Activated CD4-positive, CD25-positive, alpha-beta regulatory T cell treated with anti-CD3 and anti-CD28 coated beads, Interleukin-2, amount 50 U/mL, for 24 hours (primary cell): ENCODE measurements at regions not wholly inside any gene's neighbourhood (a gene's known extent, or its start where the extent isn't known, plus 50 kb on each side); places are given as distances from the start of the nearest gene placed in this dataset.

Source experiments
- ATAC-seq, 2 donors: fragments of 150-1000 bp; cut with Tn5 transposase; one replicate each; pipeline ENCODE4 v1.10.0; 2021; ENCODE audit warnings: mild to moderate bottlenecking in 1 of 2, moderate library complexity in 1 of 2

DNA sequence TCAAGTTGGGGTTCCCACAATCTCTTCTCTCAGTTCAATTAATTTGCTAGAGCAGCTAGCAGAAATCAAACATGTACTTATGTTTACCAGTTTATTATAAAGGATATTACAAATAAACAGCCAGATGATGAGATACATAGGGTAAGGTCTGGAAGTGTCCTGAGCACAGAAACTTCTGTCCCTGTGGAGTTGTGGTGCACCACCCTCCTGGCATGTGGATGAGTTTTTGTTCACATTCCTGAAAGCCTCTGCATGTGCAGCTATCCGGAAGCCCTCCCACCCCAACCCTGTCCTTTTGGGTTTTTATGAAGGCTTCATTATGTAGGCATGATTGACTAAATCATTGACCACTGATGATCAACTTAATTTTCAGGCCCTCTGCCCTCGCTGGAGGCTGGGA, 791.2 kb upstream of the ZNF608 start:
- no peak for ATAC-seq

DNA sequence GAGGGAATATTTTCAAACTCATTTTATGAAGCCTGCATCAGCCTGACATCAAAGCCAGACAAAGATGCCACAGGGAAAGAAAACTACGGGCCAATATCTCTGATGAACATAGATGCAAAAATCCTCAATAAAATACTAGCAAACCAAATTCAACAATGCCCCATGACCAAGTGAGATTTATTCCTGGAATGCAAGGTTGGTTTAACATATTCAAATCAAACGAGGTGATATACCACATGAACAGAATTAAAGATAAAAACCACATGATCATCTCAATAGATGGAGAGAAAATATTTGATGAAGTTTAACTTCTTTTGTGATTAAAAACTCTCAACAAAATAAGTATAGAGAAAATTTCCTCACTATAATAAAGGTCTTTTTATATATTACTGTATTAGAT, 792.0 kb upstream of the ZNF608 start:
- no peak for ATAC-seq

DNA sequence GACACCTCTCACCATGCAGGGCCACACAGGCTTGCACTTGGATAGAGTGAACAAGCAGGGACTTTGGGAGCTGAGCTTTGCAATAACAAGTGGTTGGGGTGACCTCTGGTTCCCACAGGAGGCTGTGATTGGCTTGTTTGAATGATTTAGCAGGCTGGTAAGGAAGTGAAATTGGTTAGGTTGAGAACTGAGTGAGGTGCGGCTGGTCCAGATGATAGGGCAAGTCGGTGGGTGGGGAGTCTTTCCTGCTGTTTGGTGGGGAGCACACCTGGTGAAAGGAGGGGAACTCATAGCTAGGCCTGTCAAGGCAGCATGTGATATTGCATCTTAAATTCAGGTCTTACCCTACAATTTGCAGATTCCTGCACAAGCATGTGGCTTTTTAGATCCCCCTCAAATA, 794.6 kb upstream of the ZNF608 start:
- no peak for ATAC-seq

DNA sequence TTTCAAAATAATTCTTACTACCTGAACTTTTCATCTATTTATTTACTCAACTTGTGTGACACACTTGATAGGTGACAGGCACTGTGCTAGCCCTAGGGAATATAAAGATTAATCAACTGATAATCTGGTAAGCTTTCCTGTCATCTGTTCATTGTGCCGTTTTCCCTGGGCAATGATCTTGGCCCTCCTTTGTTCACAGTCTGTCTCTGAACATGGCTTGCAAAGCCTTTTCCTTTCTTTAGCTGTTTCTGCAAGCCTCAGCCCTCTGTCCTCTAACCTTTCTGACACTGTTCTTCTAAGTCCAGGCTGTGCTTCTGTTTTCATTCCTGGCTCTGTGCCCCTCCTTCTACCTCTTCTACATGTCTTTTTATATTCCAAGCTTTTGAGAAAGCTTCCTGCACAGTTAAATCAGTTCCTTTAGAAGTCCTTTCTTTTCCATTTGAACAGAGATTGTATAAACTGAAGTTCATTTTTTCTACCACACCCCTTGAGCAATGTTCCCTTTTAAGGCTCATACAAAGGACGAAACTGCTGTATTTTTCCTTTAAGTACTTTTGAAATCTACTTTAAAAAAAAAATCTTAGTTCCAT, 803.0 kb upstream of the ZNF608 start:
- ATAC-seq, result no peak

DNA sequence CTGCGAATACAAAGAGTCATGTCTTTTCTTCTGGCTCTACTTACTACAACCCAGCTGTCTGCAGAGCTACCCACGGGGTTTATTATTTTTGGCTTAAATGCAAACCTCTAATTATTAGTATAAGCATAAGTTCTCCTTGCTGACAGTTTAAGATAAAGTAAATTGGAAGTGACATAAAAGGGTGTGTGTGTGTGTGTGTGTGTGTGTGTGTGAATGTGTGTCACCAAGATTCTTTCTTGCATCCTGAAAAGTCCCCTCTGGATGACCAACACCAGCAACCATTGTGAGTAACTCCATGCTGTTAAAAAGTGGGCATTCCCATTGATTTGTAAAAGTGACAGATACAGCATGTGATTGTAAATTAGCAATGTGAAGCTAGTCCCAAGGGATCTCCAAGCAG, 803.8 kb upstream of the ZNF608 start:
- no peak for ATAC-seq

DNA sequence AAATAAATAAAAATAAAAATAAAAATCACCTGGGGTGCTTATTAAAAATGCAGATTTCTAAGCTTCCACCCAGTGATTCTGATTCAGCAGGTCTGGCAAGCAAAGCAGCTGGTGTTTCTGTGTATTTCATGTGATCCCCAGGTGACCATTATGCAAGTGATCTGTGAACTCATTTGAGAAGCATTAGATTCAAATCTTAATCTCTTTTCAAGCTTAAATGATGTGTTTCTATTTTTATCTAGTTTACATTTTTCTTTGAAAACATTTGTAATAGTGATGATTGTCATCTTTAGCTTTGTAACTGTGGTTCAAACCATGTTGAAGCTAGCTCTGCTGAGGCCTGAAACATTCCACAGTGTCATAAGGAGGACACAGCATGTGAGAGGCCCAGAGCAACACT, 804.8 kb upstream of the ZNF608 start:
- ATAC-seq, result no peak

DNA sequence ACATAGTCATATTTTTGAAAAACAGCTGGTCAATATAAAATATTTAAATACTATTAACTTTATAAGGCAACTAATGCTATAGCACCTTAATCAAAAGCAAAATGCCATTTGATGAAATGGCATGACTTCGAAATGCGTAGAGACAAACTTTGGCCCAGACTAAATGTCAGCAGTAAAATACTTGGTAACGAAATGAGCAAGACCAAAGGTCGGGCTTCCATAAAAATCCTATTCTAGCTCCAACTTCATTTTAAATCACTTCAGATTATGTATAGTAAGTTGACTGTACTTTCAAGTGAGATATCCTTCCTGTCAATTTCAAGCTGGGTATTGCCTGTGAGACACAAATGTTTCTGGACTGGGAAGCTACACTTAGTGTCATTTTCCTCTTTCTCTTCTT, 805.4 kb upstream of the ZNF608 start:
- ATAC-seq, result no peak

DNA sequence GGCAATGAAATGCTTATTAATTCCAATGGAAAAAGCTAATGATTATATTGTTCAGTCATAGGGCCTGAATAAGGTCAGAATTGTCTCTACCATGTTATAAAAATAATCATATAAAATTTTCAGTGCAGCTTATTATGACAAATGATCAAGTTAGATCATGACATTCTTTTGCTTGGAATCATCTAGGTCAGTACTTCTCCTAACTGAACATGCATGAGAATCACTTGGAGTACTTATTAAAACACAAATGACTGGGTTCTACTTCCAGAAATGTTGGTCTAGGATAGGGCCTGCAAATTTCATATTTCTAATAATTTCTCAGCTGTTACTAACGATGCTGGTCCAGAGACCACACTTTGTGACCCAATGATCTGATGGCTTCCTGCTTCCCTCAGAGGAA, 806.0 kb upstream of the ZNF608 start:
- no peak for ATAC-seq

DNA sequence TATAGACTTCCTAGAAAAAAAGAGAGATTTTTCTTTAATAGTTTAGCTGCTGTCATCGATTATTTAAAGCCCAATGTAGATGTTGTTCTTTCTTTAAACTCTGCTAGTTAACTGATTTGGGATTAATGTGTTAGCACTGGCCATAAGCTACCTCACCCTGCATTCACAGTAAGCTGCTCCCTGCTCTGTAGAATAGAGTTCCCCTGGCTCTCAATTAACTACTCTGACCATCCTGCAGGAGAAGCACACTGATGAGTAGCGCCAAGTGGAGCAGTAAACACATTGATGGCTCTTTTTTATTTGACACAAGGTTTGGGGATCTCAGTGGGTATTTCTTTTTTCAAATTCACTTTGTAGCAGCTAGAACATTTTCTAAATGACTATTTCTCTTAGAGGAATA, 807.9 kb upstream of the ZNF608 start:
- ATAC-seq, result no peak

DNA sequence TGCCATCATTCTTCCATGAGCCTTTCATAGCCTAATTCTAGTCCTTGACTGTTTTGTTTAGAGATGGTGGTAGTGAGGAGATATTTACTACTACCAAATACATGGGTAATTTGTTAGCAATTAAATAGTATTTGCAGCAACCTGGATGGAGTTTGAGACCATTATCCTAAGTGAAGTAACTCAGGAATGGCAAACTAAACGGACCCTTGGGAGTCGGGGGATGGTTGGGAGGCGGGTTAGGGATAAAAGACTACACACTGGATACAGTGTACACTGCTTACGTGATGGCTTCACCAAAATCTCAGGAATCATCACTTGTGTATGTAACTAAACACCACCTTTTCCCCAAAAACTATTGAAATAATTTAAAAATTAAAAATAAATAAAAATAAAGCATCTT, 809.2 kb upstream of the ZNF608 start:
- ATAC-seq, result no peak

DNA sequence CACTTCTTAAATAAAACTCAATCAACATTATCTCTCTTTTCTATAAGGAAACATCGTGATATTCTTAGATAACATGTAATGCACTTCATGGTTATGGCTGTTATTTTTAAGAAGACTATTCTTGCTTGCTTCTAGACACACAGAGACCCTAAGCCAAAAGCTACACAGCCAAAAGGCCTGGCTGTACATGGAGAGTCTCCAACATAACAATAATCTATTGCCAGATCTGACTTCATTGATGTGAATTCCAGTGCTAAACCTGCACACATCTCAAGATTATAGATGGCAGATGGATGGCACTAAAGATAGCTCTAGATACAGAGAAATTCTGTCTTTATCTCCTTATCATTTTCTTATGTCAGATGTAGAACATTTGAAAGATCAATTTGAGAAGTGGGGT, 811.6 kb upstream of the ZNF608 start:
- no peak for ATAC-seq

DNA sequence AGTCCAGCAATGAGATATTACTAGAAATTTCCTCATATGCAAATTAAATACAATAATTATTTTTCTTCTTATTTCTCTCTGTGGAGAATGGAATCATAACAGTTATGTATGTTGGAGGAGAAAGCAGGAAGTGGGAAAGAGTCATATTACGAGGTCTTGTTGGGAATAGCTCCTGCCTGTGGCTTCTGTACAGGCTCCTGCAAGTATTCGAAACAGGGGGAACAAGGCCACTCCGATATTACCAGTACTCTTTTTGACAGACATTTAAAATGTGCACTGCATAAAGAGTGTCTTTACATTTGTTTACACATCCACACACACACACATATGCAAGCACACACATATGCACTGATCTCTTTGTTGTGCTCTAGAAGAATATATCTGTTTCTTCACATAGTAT, 812.0 kb upstream of the ZNF608 start:
- ATAC-seq, result no peak

DNA sequence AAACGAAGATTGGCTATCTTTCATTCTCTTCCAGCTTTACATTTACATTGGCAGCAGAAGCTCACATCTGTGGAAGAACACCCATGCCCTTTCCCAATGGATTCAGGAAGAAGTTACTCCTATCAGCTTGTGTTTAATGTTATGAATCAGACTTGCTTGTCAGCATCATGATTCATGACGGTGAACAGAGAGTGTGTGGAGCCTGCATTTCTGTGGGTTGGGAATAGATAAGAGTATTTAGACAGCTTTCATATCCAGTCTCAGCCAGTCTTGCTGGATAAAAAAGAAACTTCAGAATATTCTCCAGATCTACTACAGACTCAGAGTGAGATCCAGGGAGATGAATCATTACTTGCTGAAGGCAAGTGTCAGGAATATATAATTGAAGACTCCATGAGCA, 812.9 kb upstream of the ZNF608 start:
- no peak for ATAC-seq

DNA sequence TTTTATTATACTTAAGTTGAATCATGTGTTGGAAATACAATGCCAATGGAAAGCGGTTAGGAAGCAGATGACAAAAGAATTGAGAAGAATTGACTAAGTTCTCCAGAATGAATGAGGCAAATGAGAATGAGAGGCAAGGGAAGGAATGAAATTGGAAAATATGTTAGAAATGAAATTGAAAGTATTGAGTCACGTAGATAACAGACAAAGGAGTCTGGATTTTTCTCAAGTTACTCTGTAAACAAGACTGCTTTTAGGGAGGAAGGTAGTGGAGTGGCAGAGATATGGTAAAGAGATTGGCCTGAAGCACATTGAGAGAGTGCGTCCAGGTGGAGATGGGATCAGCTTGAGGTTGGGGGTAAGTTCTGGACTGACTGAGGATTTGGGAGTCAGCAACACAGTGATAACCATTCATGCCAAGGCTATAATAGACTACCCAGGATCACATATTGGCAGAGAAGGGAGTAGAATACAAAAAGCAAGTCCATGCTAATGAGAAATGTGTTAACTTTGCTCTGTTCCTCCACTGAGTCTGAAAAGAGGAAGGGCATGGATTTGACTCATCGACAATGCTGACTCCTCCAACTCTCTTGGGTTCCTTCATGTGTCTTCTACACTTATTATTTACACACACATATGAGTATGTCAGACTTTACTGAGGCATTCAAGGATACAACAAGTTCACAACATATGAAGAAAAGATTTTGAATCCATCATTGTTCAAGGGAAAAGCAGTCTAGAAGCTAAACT, 814.2 kb upstream of the ZNF608 start:
- ATAC-seq, result no peak

DNA sequence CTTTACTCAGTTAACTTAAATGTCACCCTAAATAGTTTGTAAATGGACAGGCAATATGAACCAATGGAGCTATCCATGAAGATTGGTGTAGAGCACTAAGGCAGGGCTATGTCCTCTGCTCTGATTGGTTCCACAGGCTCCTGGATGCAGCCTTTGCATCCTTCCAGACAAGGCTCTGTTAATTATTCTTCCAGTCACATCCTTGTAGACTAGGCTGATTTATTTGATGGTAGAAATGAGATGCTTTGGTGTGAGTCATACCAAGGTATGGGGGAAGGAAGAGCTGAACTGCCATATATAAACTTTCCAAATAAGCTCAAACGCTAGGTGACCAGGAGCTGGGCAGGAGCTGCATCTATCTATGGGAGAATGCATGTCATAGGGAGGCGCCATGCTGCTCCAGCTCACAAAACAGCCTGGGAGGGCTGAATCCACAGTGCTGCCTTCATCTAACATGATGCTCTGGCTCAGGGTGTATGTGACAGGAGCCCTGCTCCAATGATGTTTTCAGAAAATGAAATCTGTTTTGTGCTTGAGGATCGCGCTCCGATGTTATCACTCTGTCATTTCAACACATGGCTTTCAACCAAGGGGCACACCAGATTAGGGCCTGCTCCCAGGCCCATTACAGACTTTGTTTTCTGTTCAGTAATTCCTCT, 818.0 kb upstream of the ZNF608 start:
- ATAC-seq, result no peak

DNA sequence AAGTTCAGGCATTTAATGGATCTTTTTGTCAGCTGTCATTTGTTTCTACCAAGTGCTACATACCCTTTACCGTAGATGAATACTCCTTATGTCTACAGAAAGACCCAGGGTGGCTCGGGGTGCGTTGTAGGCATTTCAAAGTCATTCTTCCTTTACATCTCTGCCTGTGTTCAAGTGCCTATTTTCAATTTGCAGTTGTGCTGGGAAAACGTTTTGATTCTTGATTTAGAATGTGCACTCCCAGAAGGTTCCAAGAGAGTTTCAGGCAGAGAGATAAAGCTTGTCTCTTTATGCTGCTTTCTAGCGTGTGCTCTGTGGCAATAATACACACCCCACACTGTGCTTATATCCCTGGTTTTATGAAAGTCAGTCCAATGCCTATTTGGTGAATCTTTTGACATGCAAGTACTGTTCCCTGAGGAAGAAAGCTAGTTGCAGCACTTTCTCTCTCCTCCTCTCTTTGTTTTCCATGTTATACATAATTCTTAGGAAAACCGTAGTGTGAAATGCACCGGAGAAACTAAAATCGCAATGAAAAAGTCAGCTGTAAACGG, 828.1 kb upstream of the ZNF608 start:
- ATAC-seq, result no peak

DNA sequence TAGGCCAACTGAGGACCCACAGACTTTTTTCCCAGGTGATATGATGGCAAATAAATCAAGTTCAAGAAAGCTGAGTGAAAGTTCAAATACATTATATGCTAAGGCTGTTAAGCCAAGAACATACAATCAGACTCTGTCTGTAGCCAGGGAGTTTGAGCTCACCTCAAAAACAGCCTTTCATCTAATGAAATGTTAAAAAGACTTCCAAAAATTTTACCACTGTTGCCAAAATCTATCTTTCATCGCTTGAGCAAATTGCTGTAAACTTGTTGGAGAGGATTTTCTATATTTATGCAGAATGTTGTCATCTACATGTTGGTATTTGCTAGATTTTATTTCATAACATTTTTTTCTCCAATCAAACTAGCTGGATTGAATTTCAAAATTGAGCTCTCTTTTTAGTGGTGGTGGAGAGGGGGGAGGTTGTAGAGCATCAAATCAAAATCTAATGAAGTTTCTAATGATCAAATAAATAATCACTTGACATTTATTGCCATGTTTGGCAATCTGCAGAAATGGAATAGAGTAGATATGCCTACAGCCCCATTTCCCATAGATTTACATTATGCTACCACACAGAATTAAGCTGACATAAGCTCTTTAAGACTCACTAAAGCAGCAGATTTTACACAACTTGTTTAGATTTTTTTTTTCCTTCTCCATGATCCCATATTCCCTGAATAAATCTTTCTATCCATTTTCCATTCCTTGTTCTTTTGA, 828.9 kb upstream of the ZNF608 start:
- ATAC-seq, result no peak

DNA sequence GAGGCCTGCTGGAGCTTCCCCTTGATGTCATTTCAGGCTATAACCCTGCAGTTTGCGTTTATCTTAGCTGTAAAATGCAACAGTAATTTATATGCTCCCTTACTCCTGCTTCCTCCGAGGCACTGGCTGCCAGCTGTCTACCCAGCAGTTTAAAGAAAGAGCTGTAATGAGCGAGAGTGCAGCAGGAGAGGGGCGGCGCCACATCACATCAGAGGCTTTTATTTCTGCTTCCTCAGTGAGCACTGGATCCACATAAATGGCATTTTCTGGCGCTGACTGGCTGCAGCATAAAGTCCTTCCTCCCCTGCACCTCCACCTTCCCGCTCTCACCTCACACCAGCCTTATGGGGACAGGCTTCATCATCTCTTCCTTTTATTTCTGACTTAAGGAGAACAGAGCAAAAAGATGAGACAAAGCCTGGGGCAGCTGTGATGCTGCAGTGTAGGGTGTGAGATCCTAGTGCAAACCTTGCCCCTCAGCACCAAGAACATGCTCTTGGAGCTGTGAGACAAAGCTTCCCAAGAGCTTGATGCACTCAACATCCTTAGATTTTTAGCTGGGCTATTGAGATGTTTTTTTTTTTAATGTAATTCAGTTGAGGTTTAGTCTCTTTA, 829.6 kb upstream of the ZNF608 start:
- no peak for ATAC-seq

DNA sequence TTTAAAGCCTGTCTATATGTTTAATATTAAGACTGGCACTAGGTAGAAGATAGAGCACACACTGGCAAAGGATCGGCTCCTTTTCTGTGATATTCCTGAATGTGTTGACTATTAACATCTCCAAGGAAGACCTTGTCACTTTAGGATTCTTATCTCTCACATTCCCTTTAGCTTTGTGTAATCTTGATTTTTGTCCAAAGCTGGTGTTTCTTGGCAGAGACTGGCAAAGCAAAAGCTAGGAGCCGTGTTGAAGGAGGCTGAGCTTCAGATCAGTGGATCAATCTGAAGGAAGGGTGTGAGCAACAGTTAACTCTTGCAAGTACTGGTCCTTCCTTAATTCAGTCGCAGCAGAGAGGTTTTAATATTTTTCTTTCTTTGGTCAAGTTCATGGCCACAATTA, 830.4 kb upstream of the ZNF608 start:
- no peak for ATAC-seq

DNA sequence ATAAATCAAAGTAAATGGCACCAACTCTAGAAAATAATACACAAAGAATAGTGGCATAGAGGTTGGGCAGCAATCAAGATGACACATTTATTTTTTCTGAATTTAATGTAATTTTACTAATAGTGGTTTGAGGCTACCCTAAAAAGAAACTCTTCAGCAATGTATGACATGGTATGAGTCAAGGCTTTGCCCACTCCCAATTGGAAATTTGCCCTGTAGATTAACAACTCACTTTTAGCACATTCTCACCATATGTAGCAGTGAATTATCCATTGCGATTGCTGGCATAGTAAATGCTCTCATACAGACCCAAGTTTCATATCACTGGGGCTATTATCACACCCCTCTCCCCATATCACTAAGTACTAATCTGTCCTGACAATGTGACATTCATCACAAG, 832.1 kb upstream of the ZNF608 start:
- ATAC-seq, result no peak

DNA sequence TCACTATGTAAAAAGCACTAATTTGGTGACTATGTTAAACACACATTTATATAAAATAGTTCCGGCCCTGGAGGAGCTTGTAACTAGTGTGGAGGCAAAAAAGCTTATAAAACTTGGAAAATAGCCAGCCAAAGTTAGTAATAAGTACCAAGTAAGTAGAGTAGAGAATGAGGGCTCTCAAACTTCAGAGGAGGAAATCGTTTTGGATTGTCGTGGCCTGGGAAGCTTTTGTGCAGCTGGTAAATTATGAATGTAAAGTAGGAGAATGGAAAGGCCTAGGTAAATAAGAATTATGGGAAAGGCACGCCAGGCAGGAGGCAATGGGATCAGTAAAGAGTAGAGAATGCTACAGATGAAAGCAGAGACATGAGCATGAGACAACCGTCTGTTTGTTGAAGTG, 832.7 kb upstream of the ZNF608 start:
- no peak for ATAC-seq

DNA sequence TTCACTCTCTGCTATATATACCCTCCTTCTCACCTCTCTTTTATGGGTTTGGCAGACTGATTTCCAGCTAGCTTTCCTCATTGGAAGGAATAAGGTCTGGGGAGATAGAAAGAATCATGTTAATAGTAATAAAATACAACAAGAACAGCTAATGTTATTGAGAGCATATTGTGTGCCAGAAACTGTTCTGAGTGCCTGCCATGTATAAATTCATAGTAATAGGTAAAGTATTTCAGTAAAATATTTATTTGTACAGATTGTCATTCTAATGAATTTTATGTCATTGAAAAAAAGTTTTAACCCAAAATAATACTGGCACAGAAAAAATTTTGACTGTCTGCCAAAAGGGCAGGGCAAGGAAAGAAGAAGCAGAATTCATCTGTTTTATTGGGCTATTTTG, 834.9 kb upstream of the ZNF608 start:
- no peak for ATAC-seq

DNA sequence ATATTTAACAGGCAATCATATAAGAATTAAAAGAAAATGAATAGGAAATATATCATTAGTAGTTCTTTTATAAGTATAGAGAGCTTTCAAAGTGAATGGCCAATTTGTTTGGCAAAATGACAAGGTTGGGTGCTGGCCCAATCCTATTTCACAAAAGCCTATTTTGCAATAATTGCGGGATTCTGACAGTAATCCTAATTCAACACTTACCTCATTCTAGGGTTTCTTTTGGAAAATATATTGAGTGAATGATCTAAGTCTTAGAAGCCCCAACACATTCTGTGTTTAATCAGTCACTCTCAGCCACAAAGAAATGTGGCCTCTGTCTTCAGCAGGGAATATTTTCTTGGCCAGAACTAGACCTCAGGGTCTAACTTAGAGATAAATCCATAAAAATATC, 835.9 kb upstream of the ZNF608 start:
- ATAC-seq, result no peak
